Inflammatory macrophage (primary cell): ENCODE measurements at regions not wholly inside any gene's neighbourhood (a gene's known extent, or its start where the extent isn't known, plus 50 kb on each side); places are given as distances from the start of the nearest gene placed in this dataset.
"Not testable (repeated sequence)": the region's sequence is repeated elsewhere in the genome, so short reads cannot be mapped to it uniquely, and the experiment has no call there.

ENCODE experiments used
- DNase-seq, 2 donors: peaks; one replicate each; pipeline ENCODE4 v3.0.0-alpha.2; 2020 to 2022

GRCh38 chr6:49097664-49098063, 365.4 kb downstream of the MMUT start:
- DNase-seq = not testable (repeated sequence)

- no peak for DNase-seq
Observed at GRCh38 chr6:49097116-49097515, 365.9 kb downstream of the MMUT start.

- DNase-seq = no peak
Observed at GRCh38 chr6:49088631-49089030, 374.4 kb downstream of the MMUT start.

- no peak for DNase-seq
Observed at GRCh38 chr6:49087369-49087768, 375.7 kb downstream of the MMUT start.

GRCh38 chr6:49082611-49083010, 380.4 kb downstream of the MMUT start:
- no peak for DNase-seq

GRCh38 chr6:49072885-49073620, 390.0 kb downstream of the MMUT start:
- DNase-seq = no peak

GRCh38 chr6:49072146-49072545, 390.9 kb downstream of the MMUT start:
- no peak for DNase-seq

GRCh38 chr6:49070411-49070810, 392.6 kb downstream of the MMUT start:
- DNase-seq = no peak

GRCh38 chr6:49054311-49054710, 408.7 kb downstream of the MMUT start:
- no peak for DNase-seq

- no peak for DNase-seq
Observed at GRCh38 chr6:49052901-49053300, 410.2 kb downstream of the MMUT start.

GRCh38 chr6:49051281-49051680, 411.8 kb downstream of the MMUT start:
- no peak for DNase-seq

- no peak for DNase-seq
Observed at GRCh38 chr6:49050584-49050983, 412.5 kb downstream of the MMUT start.

- no peak for DNase-seq
Observed at GRCh38 chr6:49038294-49038822, 424.7 kb downstream of the MMUT start.

- no peak for DNase-seq
Observed at GRCh38 chr6:49030251-49031020, 432.6 kb downstream of the MMUT start.

GRCh38 chr6:49027644-49028043, 435.4 kb downstream of the MMUT start:
- DNase-seq = no peak

GRCh38 chr6:49025273-49026240, 437.5 kb downstream of the MMUT start:
- DNase-seq = no peak

- no peak for DNase-seq
Observed at GRCh38 chr6:49004801-49005200, 458.3 kb downstream of the MMUT start.

GRCh38 chr6:49003348-49003747, 459.7 kb downstream of the MMUT start:
- no peak for DNase-seq

GRCh38 chr6:49001856-49002541, 461.1 kb downstream of the MMUT start:
- no peak for DNase-seq

- no peak for DNase-seq
Observed at GRCh38 chr6:48998574-48998973, 464.5 kb downstream of the MMUT start.

- DNase-seq = no peak
Observed at GRCh38 chr6:48996461-48997119, 466.5 kb downstream of the MMUT start.

GRCh38 chr6:48994811-48995210, 468.2 kb downstream of the MMUT start:
- no peak for DNase-seq
